GM23338 (cell line): ENCODE measurements at regions not wholly inside any gene's neighbourhood (a gene's known extent, or its start where the extent isn't known, plus 50 kb on each side); places are given as distances from the start of the nearest gene placed in this dataset.

ENCODE experiments used
- CREB1 ChIP-seq: fragments of 250-450 bp; sonication (Bioruptor Pico); IDR thresholded peaks from 2 replicates; pipeline ENCODE4 v1.5.0; 2020; ENCODE audit warnings: low read depth, mild to moderate bottlenecking, moderate library complexity
- EZH2 ChIP-seq: fragments of 200-600 bp; sonication (generic); IDR thresholded peaks from one replicate; pipeline ENCODE4 v1.8.0; 2017; ENCODE audit warnings: antibody characterized with exemption, mild to moderate bottlenecking, low read depth; ENCODE audit not compliant: unreplicated experiment
- EZH2phosphoT487 ChIP-seq: fragments of 200-600 bp; sonication (generic); IDR thresholded peaks from one replicate; pipeline ENCODE4 v1.8.1; 2018; ENCODE audit warnings: antibody characterized with exemption; ENCODE audit not compliant: unreplicated experiment
- JUNB ChIP-seq: IDR thresholded peaks from one replicate; pipeline ENCODE4 v1.6.1; 2016; ENCODE audit warnings: antibody characterized with exemption; ENCODE audit not compliant: unreplicated experiment
- POLR2AphosphoS5 ChIP-seq: IDR thresholded peaks from 2 replicates; pipeline ENCODE4 v1.6.1; 2016; ENCODE audit warnings: antibody characterized with exemption, low read depth
- ZNF114 ChIP-seq: fragments of 250-450 bp; sonication (Bioruptor Pico); IDR thresholded peaks from 2 replicates; pipeline ENCODE4 v1.5.0; 2020; ENCODE audit warnings: mild to moderate bottlenecking, moderate library complexity
- ZNF331 ChIP-seq: fragments of 250-450 bp; sonication (Bioruptor Pico); IDR thresholded peaks from 2 replicates; pipeline ENCODE4 v1.5.0; 2020; ENCODE audit warnings: low read depth, mild to moderate bottlenecking, moderate library complexity
- TF ChIP-seq, protein P1 (sequence below), 2 experiments: fragments of 200-600 bp in 1 of 2; sonication (generic) in 1 of 2; conservative IDR thresholded peaks; 2 replicates each; pipeline versions ENCODE4 v1.5.1 to v1.6.1; 2016 to 2017; ENCODE audit warnings: antibody characterized with exemption in 2 of 2, low read depth in 2 of 2, mild to moderate bottlenecking in 2 of 2, moderate library complexity in 1 of 2
- TF ChIP-seq, protein P2 (sequence below): IDR thresholded peaks from one replicate; pipeline ENCODE4 v1.6.1; 2018; ENCODE audit warnings: antibody characterized with exemption; ENCODE audit not compliant: unreplicated experiment

DNA sequence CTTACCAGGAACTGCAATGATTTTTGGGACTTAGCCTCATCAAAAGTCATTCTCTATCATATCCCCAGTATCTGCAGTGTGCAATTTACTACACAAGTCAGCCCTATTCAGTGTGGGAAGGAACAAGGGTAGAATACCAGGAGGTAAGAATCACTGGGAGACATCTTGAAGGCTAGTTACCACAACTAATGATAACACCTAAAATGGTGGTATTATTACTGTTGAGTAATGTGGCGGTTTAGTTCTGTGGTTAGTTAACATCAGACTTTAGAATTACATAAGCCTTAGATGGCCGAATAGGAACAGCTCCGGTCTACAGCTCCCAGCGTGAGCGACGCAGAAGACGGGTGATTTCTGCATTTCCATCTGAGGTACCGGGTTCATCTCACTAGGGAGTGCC, 567.9 kb upstream of the CDH11 start:
- TF ChIP-seq, protein P1, sequence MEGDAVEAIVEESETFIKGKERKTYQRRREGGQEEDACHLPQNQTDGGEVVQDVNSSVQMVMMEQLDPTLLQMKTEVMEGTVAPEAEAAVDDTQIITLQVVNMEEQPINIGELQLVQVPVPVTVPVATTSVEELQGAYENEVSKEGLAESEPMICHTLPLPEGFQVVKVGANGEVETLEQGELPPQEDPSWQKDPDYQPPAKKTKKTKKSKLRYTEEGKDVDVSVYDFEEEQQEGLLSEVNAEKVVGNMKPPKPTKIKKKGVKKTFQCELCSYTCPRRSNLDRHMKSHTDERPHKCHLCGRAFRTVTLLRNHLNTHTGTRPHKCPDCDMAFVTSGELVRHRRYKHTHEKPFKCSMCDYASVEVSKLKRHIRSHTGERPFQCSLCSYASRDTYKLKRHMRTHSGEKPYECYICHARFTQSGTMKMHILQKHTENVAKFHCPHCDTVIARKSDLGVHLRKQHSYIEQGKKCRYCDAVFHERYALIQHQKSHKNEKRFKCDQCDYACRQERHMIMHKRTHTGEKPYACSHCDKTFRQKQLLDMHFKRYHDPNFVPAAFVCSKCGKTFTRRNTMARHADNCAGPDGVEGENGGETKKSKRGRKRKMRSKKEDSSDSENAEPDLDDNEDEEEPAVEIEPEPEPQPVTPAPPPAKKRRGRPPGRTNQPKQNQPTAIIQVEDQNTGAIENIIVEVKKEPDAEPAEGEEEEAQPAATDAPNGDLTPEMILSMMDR (conservative IDR thresholded peaks at IDR 0.05; ENCODE audit: low read depth in 2 of 2): no peak
- TF ChIP-seq POLR2AphosphoS5 (no peak), CREB1 (CRISPR knock-in tag) (no peak), ZNF331 (no peak), JUNB (no peak), EZH2phosphoT487 (no peak), ZNF114 (CRISPR knock-in tag) (no peak), EZH2 (no peak)
- TF ChIP-seq, protein P2, sequence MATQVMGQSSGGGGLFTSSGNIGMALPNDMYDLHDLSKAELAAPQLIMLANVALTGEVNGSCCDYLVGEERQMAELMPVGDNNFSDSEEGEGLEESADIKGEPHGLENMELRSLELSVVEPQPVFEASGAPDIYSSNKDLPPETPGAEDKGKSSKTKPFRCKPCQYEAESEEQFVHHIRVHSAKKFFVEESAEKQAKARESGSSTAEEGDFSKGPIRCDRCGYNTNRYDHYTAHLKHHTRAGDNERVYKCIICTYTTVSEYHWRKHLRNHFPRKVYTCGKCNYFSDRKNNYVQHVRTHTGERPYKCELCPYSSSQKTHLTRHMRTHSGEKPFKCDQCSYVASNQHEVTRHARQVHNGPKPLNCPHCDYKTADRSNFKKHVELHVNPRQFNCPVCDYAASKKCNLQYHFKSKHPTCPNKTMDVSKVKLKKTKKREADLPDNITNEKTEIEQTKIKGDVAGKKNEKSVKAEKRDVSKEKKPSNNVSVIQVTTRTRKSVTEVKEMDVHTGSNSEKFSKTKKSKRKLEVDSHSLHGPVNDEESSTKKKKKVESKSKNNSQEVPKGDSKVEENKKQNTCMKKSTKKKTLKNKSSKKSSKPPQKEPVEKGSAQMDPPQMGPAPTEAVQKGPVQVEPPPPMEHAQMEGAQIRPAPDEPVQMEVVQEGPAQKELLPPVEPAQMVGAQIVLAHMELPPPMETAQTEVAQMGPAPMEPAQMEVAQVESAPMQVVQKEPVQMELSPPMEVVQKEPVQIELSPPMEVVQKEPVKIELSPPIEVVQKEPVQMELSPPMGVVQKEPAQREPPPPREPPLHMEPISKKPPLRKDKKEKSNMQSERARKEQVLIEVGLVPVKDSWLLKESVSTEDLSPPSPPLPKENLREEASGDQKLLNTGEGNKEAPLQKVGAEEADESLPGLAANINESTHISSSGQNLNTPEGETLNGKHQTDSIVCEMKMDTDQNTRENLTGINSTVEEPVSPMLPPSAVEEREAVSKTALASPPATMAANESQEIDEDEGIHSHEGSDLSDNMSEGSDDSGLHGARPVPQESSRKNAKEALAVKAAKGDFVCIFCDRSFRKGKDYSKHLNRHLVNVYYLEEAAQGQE: no peak
